Adrenal gland (tissue), 5 donors: ENCODE measurements at regions not wholly inside any gene's neighbourhood (a gene's known extent, or its start where the extent isn't known, plus 50 kb on each side); places are given as distances from the start of the nearest gene placed in this dataset.

Experiments used
- POLR2A ChIP-seq, 2 donors: fragments of 450-650 bp; IDR thresholded peaks; one replicate each; pipeline ENCODE4 v1.6.1; 2017; ENCODE audit warnings: antibody characterized with exemption in 2 of 2, mild to moderate bottlenecking in 2 of 2, moderate library complexity in 1 of 2
- TF ChIP-seq, protein P1 (sequence below), 6 experiments: fragments of 450-650 bp in 4 of 6; fragments of 200-600 bp in 2 of 6; sonication (generic) in 1 of 6; IDR thresholded peaks; 1 replicate in 5 of 6; 2 replicates in 1 of 6; pipeline versions ENCODE4 v1.5.1 to v1.8.0; 2016 to 2021; ENCODE audit warnings: antibody characterized with exemption in 6 of 6, mild to moderate bottlenecking in 2 of 6, moderate library complexity in 1 of 6
- donor health status: DM: no; HTN: no; CAD: no.

DNA sequence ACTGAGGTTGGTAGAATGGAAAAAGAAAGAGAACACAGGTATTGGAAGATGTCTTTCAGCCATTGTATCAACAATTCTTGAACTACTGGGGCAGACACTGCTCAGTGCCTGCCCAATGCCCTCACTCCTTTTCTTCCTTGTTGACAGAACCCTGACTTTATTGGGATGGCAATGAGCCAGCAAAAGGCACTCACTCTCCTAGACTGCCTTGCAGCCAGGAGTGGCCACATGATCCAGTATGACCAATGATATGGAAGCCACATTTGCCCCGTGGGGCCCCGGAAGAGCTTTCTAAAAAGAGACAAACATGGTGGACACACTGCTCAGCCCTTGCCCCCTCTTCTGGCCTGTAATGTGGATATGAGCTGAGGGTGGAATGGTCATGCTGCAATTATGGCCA lies 88.6 kb upstream of the ZNF716 start:
- TF ChIP-seq, protein P1, sequence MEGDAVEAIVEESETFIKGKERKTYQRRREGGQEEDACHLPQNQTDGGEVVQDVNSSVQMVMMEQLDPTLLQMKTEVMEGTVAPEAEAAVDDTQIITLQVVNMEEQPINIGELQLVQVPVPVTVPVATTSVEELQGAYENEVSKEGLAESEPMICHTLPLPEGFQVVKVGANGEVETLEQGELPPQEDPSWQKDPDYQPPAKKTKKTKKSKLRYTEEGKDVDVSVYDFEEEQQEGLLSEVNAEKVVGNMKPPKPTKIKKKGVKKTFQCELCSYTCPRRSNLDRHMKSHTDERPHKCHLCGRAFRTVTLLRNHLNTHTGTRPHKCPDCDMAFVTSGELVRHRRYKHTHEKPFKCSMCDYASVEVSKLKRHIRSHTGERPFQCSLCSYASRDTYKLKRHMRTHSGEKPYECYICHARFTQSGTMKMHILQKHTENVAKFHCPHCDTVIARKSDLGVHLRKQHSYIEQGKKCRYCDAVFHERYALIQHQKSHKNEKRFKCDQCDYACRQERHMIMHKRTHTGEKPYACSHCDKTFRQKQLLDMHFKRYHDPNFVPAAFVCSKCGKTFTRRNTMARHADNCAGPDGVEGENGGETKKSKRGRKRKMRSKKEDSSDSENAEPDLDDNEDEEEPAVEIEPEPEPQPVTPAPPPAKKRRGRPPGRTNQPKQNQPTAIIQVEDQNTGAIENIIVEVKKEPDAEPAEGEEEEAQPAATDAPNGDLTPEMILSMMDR (IDR thresholded peaks at IDR 0.05) = no peak
- TF ChIP-seq POLR2A (IDR thresholded peaks at IDR 0.05) = no peak
